A549 (cell line): ENCODE measurements at regions not wholly inside any gene's neighbourhood (a gene's known extent, or its start where the extent isn't known, plus 50 kb on each side); places are given as distances from the start of the nearest gene placed in this dataset.

Experiments
- ATAC-seq, 2 experiments: fragments of 200-7000 bp in 1 of 2; fragments of >200 bp in 1 of 2; cut with Nextera tagmentation in 1 of 2; cut with Tn5 transposase in 1 of 2; 3 replicates each; pipeline versions ENCODE4 v1.8.0 to v1.9.1; 2018 to 2020; ENCODE audit warnings: mild to moderate bottlenecking in 1 of 2, moderate library complexity in 1 of 2
- CTCF ChIA-PET: fragments of 300-600 bp; sonication (Branson Sonifier 250); formaldehyde crosslinking; extraction: SDS; loops from one replicate; lab custom pipeline; 2021; ENCODE audit warnings: antibody characterized with exemption, inconsistent platforms; lab: Yijun Ruan, JAX
- POLR2A ChIA-PET: fragments of 350-600 bp; formaldehyde crosslinking; extraction: SDS; loops from one replicate; lab custom pipeline; 2021; ENCODE audit warnings: antibody characterized with exemption, inconsistent platforms; lab: Yijun Ruan, JAX
- DNase-seq, 2 experiments: peaks; one replicate each; pipeline versions ENCODE4 v3.0.0 to v3.0.0-alpha.2; 2011 to 2016; ENCODE audit warnings: low read depth in 1 of 2, low spot score in 1 of 2
- FAIRE-seq: peaks from 2 replicates; lab custom pipeline; 2011; peaks lifted over from hg19 to GRCh38; lab: Jason Lieb, UNC
- H3K27ac ChIP-seq, 2 experiments: fragments of >200 bp; sonication (Bioruptor Twin); formaldehyde crosslinking; 3 replicates each; pipeline ENCODE4 v1.5.1; 2016 to 2017
- H3K4me1 ChIP-seq: fragments of >200 bp; sonication (Bioruptor Twin); formaldehyde crosslinking; 3 replicates; pipeline ENCODE4 v1.6.1; 2016
- H3K4me2 ChIP-seq: fragments of >200 bp; sonication (Bioruptor Twin); formaldehyde crosslinking; 3 replicates; pipeline ENCODE4 v1.6.1; 2016
- H3K4me3 ChIP-seq: fragments of >200 bp; sonication (Bioruptor Twin); formaldehyde crosslinking; 3 replicates; pipeline ENCODE4 v1.5.1; 2016
- H3K9me3 ChIP-seq: fragments of >200 bp; sonication (Bioruptor Twin); formaldehyde crosslinking; 3 replicates; pipeline ENCODE4 v1.6.1; 2016
- CEBPB ChIP-seq, 2 experiments: fragments of >200 bp in 1 of 2; sonication (Bioruptor Twin) in 1 of 2; formaldehyde crosslinking in 1 of 2; IDR thresholded peaks; 2 replicates each; pipeline ENCODE4 v1.6.1; 2012 to 2016
- CHD4 ChIP-seq: fragments of 200-600 bp; sonication (generic); IDR thresholded peaks from 2 replicates; pipeline ENCODE4 v1.6.1; 2016; ENCODE audit warnings: antibody characterized with exemption, mild to moderate bottlenecking, borderline replicate concordance
- EHF ChIP-seq: fragments of 250-450 bp; sonication (Bioruptor Pico); IDR thresholded peaks from 2 replicates; pipeline ENCODE4 v1.5.0; 2020; ENCODE audit warnings: mild to moderate bottlenecking
- EP300 ChIP-seq, 2 experiments: fragments of >200 bp; sonication (Bioruptor Twin); formaldehyde crosslinking; IDR thresholded peaks; 2 replicates in 1 of 2; 3 replicates in 1 of 2; pipeline ENCODE4 v1.6.1; 2016 to 2017
- FOSL2 ChIP-seq, 2 experiments: fragments of 450-650 bp in 1 of 2; fragments of >200 bp in 1 of 2; sonication (Bioruptor Twin) in 1 of 2; formaldehyde crosslinking; IDR thresholded peaks; 2 replicates each; pipeline versions ENCODE4 v1.5.0 to v1.6.1; 2016 to 2020; ENCODE audit warnings: mild to moderate bottlenecking in 1 of 2, moderate library complexity in 1 of 2
- HOXA7 ChIP-seq: fragments of 250-450 bp; sonication (Bioruptor Pico); IDR thresholded peaks from 2 replicates; pipeline ENCODE4 v1.5.0; 2020; ENCODE audit warnings: mild to moderate bottlenecking, moderate library complexity
- JUN ChIP-seq, 2 experiments: fragments of >200 bp; sonication (Bioruptor Twin); formaldehyde crosslinking; IDR thresholded peaks; 2 replicates in 1 of 2; 3 replicates in 1 of 2; pipeline ENCODE4 v1.6.1; 2016 to 2017
- JUNB ChIP-seq: fragments of >200 bp; sonication (Bioruptor Twin); formaldehyde crosslinking; IDR thresholded peaks from 2 replicates; pipeline ENCODE4 v1.6.1; 2016
- KDM1A ChIP-seq: fragments of 200-600 bp; sonication (generic); IDR thresholded peaks from 2 replicates; pipeline ENCODE4 v1.6.1; 2016; ENCODE audit warnings: low read depth, mild to moderate bottlenecking
- MYC ChIP-seq: IDR thresholded peaks from 2 replicates; pipeline ENCODE4 v1.6.1; 2012; ENCODE audit warnings: mild to moderate bottlenecking, inconsistent platforms, low read length, improper control_type of control experiment, borderline replicate concordance
- PHF8 ChIP-seq: fragments of 200-600 bp; sonication (generic); IDR thresholded peaks from 2 replicates; pipeline ENCODE4 v1.6.1; 2016; ENCODE audit warnings: low read depth, mild to moderate bottlenecking, antibody characterized with exemption, moderate library complexity, borderline replicate concordance
- RAD21 ChIP-seq, 2 experiments: fragments of >200 bp in 1 of 2; sonication (Bioruptor Twin) in 1 of 2; formaldehyde crosslinking in 1 of 2; IDR thresholded peaks in 1 of 2; conservative IDR thresholded peaks in 1 of 2; 2 replicates in 1 of 2; 3 replicates in 1 of 2; pipeline ENCODE4 v1.6.1; 2012 to 2018; ENCODE audit warnings: inconsistent platforms in 1 of 2
- RCOR1 ChIP-seq: fragments of 150-350 bp; IDR thresholded peaks from 2 replicates; pipeline ENCODE4 v1.6.1; 2014; ENCODE audit warnings: antibody characterized with exemption, low read length, low read depth
- SREBF2 ChIP-seq: fragments of 450-650 bp; IDR thresholded peaks from 2 replicates; pipeline ENCODE4 v1.6.1; 2014; ENCODE audit warnings: mild to moderate bottlenecking, moderate library complexity
- ZC3H11A ChIP-seq: fragments of 450-650 bp; IDR thresholded peaks from 2 replicates; pipeline ENCODE4 v1.6.1; 2014; ENCODE audit warnings: antibody characterized with exemption, mild to moderate bottlenecking
- WGBS: methylation state at CpG from one replicate; pipeline ENCODE4 v1.1.6; 2017; ENCODE audit errors: missing lambda C conversion rate; 5-methylcytosine and 5-hydroxymethylcytosine counted together
- TF ChIP-seq, protein P1 (sequence below): fragments of >200 bp; sonication (Bioruptor Twin); formaldehyde crosslinking; IDR thresholded peaks from 3 replicates; pipeline ENCODE4 v1.6.1; 2016
- TF ChIP-seq, protein P2 (sequence below): fragments of >200 bp; sonication (Bioruptor Twin); formaldehyde crosslinking; IDR thresholded peaks from 2 replicates; pipeline ENCODE4 v1.6.1; 2016

DNA sequence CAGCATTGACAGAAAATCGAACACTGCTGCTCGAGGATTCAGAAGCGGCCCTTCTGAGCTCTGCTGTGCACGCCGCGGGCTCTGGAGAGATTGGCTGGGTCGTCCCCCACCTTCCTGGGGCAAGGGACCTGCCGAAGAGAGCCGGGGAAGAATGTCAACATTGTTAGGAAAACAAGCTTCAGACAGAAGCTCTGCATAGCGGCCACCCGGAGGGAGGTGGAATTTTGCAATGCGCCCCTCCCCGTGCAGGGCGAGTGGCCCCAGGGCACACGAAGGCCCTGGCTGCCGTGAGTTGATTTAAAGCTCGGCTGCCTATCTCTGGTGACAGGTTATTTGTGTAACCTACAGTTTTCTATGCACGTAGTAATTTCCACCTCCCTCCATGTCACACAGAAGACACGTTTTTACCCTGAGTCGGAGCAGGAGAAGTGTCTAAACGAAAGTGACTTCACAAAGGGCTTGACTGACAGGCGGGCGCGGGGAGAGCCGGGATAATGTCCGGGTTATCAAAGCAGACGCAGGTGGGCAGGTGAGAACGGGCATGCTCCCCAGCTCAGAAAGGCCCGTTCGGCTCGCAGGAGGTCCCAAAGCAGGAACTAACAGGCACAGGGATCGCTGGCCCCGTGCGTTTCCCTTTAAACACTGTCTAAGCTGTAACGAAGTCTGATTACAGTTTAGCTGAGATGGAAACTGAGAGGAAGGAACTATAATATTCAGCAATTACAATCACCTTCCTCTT is 84.6 kb downstream of the PDGFA start:
- H3K4me2 ChIP-seq: peak overlapping the region; percentile 68
- peaks cover 28% of the 10 kb centered on the region for H3K4me1 ChIP-seq
- no peak overlapping the region for H3K4me3 ChIP-seq
- DNase-seq: no peak
- no peak for FAIRE-seq
- no peak; a peak in 1 of 6 replicates for ATAC-seq
- ChIA-PET CTCF (interaction anchor here (0.6 to 1.6 kb wide), 6 partner anchors 8 to 691 kb away, joined by 3 to 4 read pairs (median 4); no protein-coding TSS in a partner anchor), POLR2A (interaction anchor here (0.6 to 1.5 kb wide), 2 partner anchors 83 to 102 kb away, joined by 3 to 6 read pairs; no protein-coding TSS in a partner anchor)
- 58% methylated on average over 35 of the region's 35 CpGs for WGBS
- H3K9me3 ChIP-seq: no peaks in the 10 kb centered on the region
- peak overlapping the region; percentile 64 to 77 for H3K27ac ChIP-seq
- no peak for TF ChIP-seq PHF8
- peak; percentile 16 to 61; a peak in 3 of 5 replicates for TF ChIP-seq EP300 (IDR thresholded peaks at IDR 0.05)
- no peak for TF ChIP-seq FOSL2 (IDR thresholded peaks at IDR 0.05)
- TF ChIP-seq FOSL2 (CRISPR knock-in tag; IDR thresholded peaks at IDR 0.05): no peak
- peak in 1 of 2 experiments; percentile 46; a peak in 1 of 4 replicates for TF ChIP-seq CEBPB (IDR thresholded peaks at IDR 0.05)

- Histone ChIP-seq H3K4me2 (peak overlapping the region; percentile 68), H3K4me3 (no peak overlapping the region), H3K4me1 (peaks cover 28% of the 10 kb centered on the region), H3K27ac (peak overlapping the region; percentile 64 to 77), H3K9me3 (no peaks in the 10 kb centered on the region)
- CTCF ChIA-PET: interaction anchor here (1.1 to 1.6 kb wide), 4 partner anchors 9 to 103 kb away, joined by 3 to 4 read pairs (median 4); no protein-coding TSS in a partner anchor
- 40% methylated on average over 23 of the region's 28 CpGs for WGBS
- POLR2A ChIA-PET: interaction anchor here (0.6 to 1.5 kb wide), 2 partner anchors 82 to 103 kb away, joined by 3 to 6 read pairs; no protein-coding TSS in a partner anchor
- TF ChIP-seq KDM1A: no peak
- TF ChIP-seq RCOR1: no peak
- TF ChIP-seq JUNB: peak; percentile 82
- no peak for TF ChIP-seq ZC3H11A
- peak; percentile 40 to 63; a peak in 3 of 5 replicates for TF ChIP-seq JUN (IDR thresholded peaks at IDR 0.05)
- TF ChIP-seq MYC: no peak
- TF ChIP-seq, protein P1, sequence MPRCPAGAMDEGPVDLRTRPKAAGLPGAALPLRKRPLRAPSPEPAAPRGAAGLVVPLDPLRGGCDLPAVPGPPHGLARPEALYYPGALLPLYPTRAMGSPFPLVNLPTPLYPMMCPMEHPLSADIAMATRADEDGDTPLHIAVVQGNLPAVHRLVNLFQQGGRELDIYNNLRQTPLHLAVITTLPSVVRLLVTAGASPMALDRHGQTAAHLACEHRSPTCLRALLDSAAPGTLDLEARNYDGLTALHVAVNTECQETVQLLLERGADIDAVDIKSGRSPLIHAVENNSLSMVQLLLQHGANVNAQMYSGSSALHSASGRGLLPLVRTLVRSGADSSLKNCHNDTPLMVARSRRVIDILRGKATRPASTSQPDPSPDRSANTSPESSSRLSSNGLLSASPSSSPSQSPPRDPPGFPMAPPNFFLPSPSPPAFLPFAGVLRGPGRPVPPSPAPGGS: 0 out of 3 replicates have a peak, but pooled peaks have one; percentile 17
- TF ChIP-seq CHD4: no peak
- no peak; a peak in 1 of 5 replicates for TF ChIP-seq RAD21 (conservative IDR thresholded peaks at IDR 0.05 in 1 of 2, IDR thresholded peaks at IDR 0.05 in 1 of 2)
- TF ChIP-seq EHF (CRISPR knock-in tag): no peak
- TF ChIP-seq CEBPB (IDR thresholded peaks at IDR 0.05): peak in 1 of 2 experiments; percentile 33; a peak in 1 of 4 replicates
- TF ChIP-seq HOXA7 (CRISPR knock-in tag): no peak
- TF ChIP-seq, protein P2, sequence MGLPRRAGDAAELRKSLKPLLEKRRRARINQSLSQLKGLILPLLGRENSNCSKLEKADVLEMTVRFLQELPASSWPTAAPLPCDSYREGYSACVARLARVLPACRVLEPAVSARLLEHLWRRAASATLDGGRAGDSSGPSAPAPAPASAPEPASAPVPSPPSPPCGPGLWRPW: no peak
- no peak for TF ChIP-seq SREBF2
- TF ChIP-seq FOSL2 (IDR thresholded peaks at IDR 0.05): peak; percentile 59
- TF ChIP-seq FOSL2 (CRISPR knock-in tag; IDR thresholded peaks at IDR 0.05): 0 out of 2 replicates have a peak, but pooled peaks have one; percentile 12
- TF ChIP-seq EP300 (IDR thresholded peaks at IDR 0.05): peak; percentile 56 to 68; a peak in 3 of 5 replicates
- ATAC-seq (peak; percentile 66 to 70), DNase-seq (peak; percentile 61), FAIRE-seq (no peak)
These were observed 83.8 kb downstream of the PDGFA start for GRCh38 chr7:435630-436366.
